ENCODE measurements at regions not wholly inside any gene's neighbourhood (a gene's known extent, or its start where the extent isn't known, plus 50 kb on each side); places are given as distances from the start of the nearest gene placed in this dataset.

DNA sequence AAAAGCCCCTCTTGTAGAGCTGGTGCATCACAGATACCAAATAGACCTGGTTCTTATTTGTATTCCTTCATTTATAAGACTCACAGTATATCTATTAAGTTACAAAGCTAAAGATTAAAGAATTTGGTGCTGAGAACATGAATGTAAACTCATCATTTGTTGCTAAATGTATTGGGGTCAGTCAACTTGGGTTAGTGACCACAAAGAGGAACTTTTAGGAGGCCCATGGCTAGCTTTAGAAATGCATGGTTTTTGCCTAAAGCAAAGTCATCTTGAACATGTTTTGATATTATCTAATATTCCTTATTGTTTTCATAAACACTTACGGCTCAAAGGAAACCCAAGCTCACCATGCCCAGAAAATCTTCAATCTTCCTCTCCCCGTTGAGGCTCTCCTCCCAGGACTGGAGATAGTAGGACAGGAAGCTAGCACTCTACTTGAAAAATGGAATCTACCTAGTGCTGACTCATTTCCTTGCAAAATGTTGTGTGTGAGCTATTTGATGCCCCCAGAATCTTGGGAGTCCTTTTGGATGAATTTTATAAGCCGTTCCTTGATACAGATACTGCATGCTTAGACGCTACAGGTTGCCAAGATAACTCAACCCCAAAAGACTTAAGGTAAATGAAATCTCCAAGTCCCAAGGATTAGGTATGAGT is 121.4 kb downstream of the BMP2 start:
- TF ChIP-seq, protein P1, sequence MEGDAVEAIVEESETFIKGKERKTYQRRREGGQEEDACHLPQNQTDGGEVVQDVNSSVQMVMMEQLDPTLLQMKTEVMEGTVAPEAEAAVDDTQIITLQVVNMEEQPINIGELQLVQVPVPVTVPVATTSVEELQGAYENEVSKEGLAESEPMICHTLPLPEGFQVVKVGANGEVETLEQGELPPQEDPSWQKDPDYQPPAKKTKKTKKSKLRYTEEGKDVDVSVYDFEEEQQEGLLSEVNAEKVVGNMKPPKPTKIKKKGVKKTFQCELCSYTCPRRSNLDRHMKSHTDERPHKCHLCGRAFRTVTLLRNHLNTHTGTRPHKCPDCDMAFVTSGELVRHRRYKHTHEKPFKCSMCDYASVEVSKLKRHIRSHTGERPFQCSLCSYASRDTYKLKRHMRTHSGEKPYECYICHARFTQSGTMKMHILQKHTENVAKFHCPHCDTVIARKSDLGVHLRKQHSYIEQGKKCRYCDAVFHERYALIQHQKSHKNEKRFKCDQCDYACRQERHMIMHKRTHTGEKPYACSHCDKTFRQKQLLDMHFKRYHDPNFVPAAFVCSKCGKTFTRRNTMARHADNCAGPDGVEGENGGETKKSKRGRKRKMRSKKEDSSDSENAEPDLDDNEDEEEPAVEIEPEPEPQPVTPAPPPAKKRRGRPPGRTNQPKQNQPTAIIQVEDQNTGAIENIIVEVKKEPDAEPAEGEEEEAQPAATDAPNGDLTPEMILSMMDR (IDR thresholded peaks at IDR 0.05), result no peak
- TF ChIP-seq, protein P2, sequence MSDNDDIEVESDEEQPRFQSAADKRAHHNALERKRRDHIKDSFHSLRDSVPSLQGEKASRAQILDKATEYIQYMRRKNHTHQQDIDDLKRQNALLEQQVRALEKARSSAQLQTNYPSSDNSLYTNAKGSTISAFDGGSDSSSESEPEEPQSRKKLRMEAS (IDR thresholded peaks at IDR 0.05), result no peak
- no peak for TF ChIP-seq RARB (CRISPR knock-in tag; IDR thresholded peaks at IDR 0.05)
- TF ChIP-seq EP300 (IDR thresholded peaks at IDR 0.05), result no peak
- TF ChIP-seq HDAC2 (IDR thresholded peaks at IDR 0.05), result no peak
- no peak for TF ChIP-seq BHLHE40 (IDR thresholded peaks at IDR 0.05; ENCODE audit: low read depth, low read length)
- no peak for TF ChIP-seq ESRRA (IDR thresholded peaks at IDR 0.05; ENCODE audit: borderline replicate concordance, low read length)
- no peak for TF ChIP-seq POLR2A (IDR thresholded peaks at IDR 0.05; ENCODE audit: low read length)
- TF ChIP-seq CBX2 (IDR thresholded peaks at IDR 0.05; ENCODE audit: borderline replicate concordance, low read depth), result no peak

Data from A549 (cell line).